IMR-90 (cell line): ENCODE measurements at regions not wholly inside any gene's neighbourhood (a gene's known extent, or its start where the extent isn't known, plus 50 kb on each side); places are given as distances from the start of the nearest gene placed in this dataset.

ENCODE experiments used
- CEBPB ChIP-seq: IDR thresholded peaks from 2 replicates; pipeline ENCODE4 v1.6.1; 2012; ENCODE audit warnings: low read depth, low read length, improper control_type of control experiment
- CTCF ChIP-seq: conservative IDR thresholded peaks from 2 replicates; pipeline ENCODE4 v1.5.1; 2012; ENCODE audit warnings: mild to moderate bottlenecking, low read depth, low read length, improper control_type of control experiment
- FOS ChIP-seq: fragments of 150-350 bp; IDR thresholded peaks from 2 replicates; pipeline ENCODE4 v1.6.1; 2016; ENCODE audit warnings: low read depth, low read length
- MAFK ChIP-seq: IDR thresholded peaks from 2 replicates; pipeline ENCODE4 v1.6.1; 2012; ENCODE audit warnings: low read depth, low read length, improper control_type of control experiment
- MAZ ChIP-seq: IDR thresholded peaks from 2 replicates; pipeline ENCODE4 v1.6.1; 2012; ENCODE audit warnings: low read depth, mild to moderate bottlenecking, low read length, improper control_type of control experiment, moderate library complexity, borderline replicate concordance
- MXI1 ChIP-seq: IDR thresholded peaks from 2 replicates; pipeline ENCODE4 v1.6.1; 2012; ENCODE audit warnings: low read depth, mild to moderate bottlenecking, low read length, moderate library complexity, borderline replicate concordance
- POLR2A ChIP-seq: IDR thresholded peaks from 2 replicates; pipeline ENCODE4 v1.6.1; 2012; ENCODE audit warnings: mild to moderate bottlenecking, low read depth, low read length
- RAD21 ChIP-seq: IDR thresholded peaks from 2 replicates; pipeline ENCODE4 v1.6.1; 2012; ENCODE audit warnings: low read length, improper control_type of control experiment
- RFX5 ChIP-seq: IDR thresholded peaks from 2 replicates; pipeline ENCODE4 v1.8.0; 2012; ENCODE audit warnings: low read depth, mild to moderate bottlenecking, low read length, moderate library complexity
- SMC3 ChIP-seq: fragments of 150-350 bp; IDR thresholded peaks from 2 replicates; pipeline ENCODE4 v1.6.1; 2016; ENCODE audit warnings: low read depth, mild to moderate bottlenecking, antibody characterized with exemption, low read length, moderate library complexity
- USF2 ChIP-seq: fragments of 150-350 bp; IDR thresholded peaks from 2 replicates; pipeline ENCODE4 v1.6.1; 2017; ENCODE audit warnings: mild to moderate bottlenecking, antibody characterized with exemption, low read length, low read depth

GRCh38 chr18:11408555-11409065 is 200.8 kb upstream of the SLC35G4 start:
- TF ChIP-seq RAD21 (no peak), POLR2A (no peak), FOS (no peak), CTCF (no peak), USF2 (no peak), MAFK (no peak), SMC3 (no peak), CEBPB (no peak), MAZ (no peak), MXI1 (no peak), RFX5 (no peak)
